Psoas muscle (tissue), 7 donors: ENCODE measurements at regions not wholly inside any gene's neighbourhood (a gene's known extent, or its start where the extent isn't known, plus 50 kb on each side); places are given as distances from the start of the nearest gene placed in this dataset.

Experiments used
- ATAC-seq, 4 donors: fragments of 200-7000 bp; cut with Tn5 transposase; one replicate each; pipeline ENCODE4 v1.9.1; 2020; ENCODE audit warnings: moderate library complexity in 3 of 4, mild to moderate bottlenecking in 2 of 4
- DNase-seq, 2 donors: peaks; one replicate each; pipeline ENCODE4 v3.0.0-alpha.2; 2020
- H3K27ac ChIP-seq: fragments of 200-600 bp; one replicate; pipeline ENCODE4 v1.8.0; 2022
- H3K27me3 ChIP-seq, 3 donors: fragments of 200-600 bp in 1 of 3; one replicate each; pipeline versions ENCODE4 v1.6.1 to v1.8.0; 2013 to 2022; ENCODE audit warnings: low read length in 2 of 3, mild to moderate bottlenecking in 2 of 3, moderate library complexity in 1 of 3; ENCODE audit not compliant: insufficient read depth in 3 of 3
- H3K36me3 ChIP-seq, 2 donors: fragments of 200-600 bp in 1 of 2; one replicate each; pipeline versions ENCODE4 v1.6.1 to v1.8.0; 2013 to 2022; ENCODE audit warnings: low read depth in 1 of 2, mild to moderate bottlenecking in 1 of 2, moderate library complexity in 1 of 2; ENCODE audit not compliant: insufficient read depth in 1 of 2
- H3K4me1 ChIP-seq: fragments of 200-600 bp; one replicate; pipeline ENCODE4 v1.8.0; 2022
- H3K4me3 ChIP-seq: fragments of 200-600 bp; one replicate; pipeline ENCODE4 v1.8.0; 2022; ENCODE audit warnings: mild to moderate bottlenecking
- H3K9me3 ChIP-seq: fragments of 200-600 bp; one replicate; pipeline ENCODE4 v1.8.0; 2022
- CTCF ChIP-seq: fragments of 200-600 bp; IDR thresholded peaks from one replicate; pipeline ENCODE4 v1.8.0; 2022; ENCODE audit warnings: antibody characterized with exemption
- WGBS, 3 donors: extraction: QIAGEN DNeasy Blood & Tissue Kit; methylation state at CpG; one replicate each; pipeline versions ENCODE4 v1.1.6 to v1.1.7; 2013; 5-methylcytosine and 5-hydroxymethylcytosine counted together
- intact Hi-C, 2 donors: fragments of 100-400 bp; cut with DNase I; formaldehyde crosslinking; loops; one replicate each; pipeline versions ENCODE4 v1.11.0 to v1.14.2; 2022
- donor health status: healthy with polysubstance abuse.
- donor health status: DM: no; HTN: no; CAD: no; lungs with moderate emphysema.
- donor health status: Bipolar disorder and iron deficiency.
- donor health status: healthy.
- donor health status: DM: yes; HTN: yes; CAD: no.
- donor health status: DM: no; HTN: no; CAD: no.
- donor health status: DM: yes; HTN: yes; CAD: no.

- TF ChIP-seq CTCF: no peak
- intact Hi-C loops: loop anchor here in 1 of 2 donors (10.0 kb wide), 1 partner anchor 161 kb away; no protein-coding TSS in a partner anchor
- no peak overlapping the region for H3K4me3 ChIP-seq
- peaks cover 0 to 27% (median 0%) of the 10 kb centered on the region in 3 donors for H3K27me3 ChIP-seq
- no peaks in the 10 kb centered on the region for H3K36me3 ChIP-seq
- no peaks in the 10 kb centered on the region for H3K4me1 ChIP-seq
- ATAC-seq (no peak), DNase-seq (no peak)
- no peaks in the 10 kb centered on the region for H3K9me3 ChIP-seq
- WGBS, 3 donors: 59 to 66% (median 61%) methylated on average over 4 of the region's 4 CpGs
- no peak overlapping the region for H3K27ac ChIP-seq
Observed at GRCh38 chrX:40303256-40304077, 205.7 kb upstream of the BCOR start.

- WGBS, 3 donors: 87 to 97% (median 95%) methylated on average over 15 of the region's 15 CpGs
- Histone ChIP-seq H3K4me3 (no peak overlapping the region), H3K27ac (no peak overlapping the region), H3K27me3 (peaks cover 0 to 40% (median 0%) of the 10 kb centered on the region in 3 donors), H3K36me3 (no peaks in the 10 kb centered on the region), H3K4me1 (no peaks in the 10 kb centered on the region), H3K9me3 (no peaks in the 10 kb centered on the region)
- intact Hi-C loops: loop anchor here in 1 of 2 donors (10.0 kb wide), 1 partner anchor 164 kb away; no protein-coding TSS in a partner anchor
- DNase-seq (no peak), ATAC-seq (no peak)
- TF ChIP-seq CTCF: no peak
Observed at GRCh38 chrX:40300286-40300890, 202.6 kb upstream of the BCOR start.

- intact Hi-C loops: loop anchor here in 1 of 2 donors (10.0 kb wide), 1 partner anchor 165 kb away; no protein-coding TSS in a partner anchor
- Histone ChIP-seq H3K4me1 (no peaks in the 10 kb centered on the region), H3K27me3 (peaks cover 0 to 40% (median 0%) of the 10 kb centered on the region in 3 donors), H3K36me3 (no peaks in the 10 kb centered on the region), H3K27ac (no peak overlapping the region), H3K4me3 (no peak overlapping the region), H3K9me3 (no peaks in the 10 kb centered on the region)
- ATAC-seq (no peak), DNase-seq (no peak)
- WGBS, 3 donors: 69 to 80% (median 77%) methylated on average over 9 of the region's 9 CpGs
- no peak for TF ChIP-seq CTCF
Observed at GRCh38 chrX:40299641-40300046, 201.9 kb upstream of the BCOR start.

- WGBS, 3 donors: 52 to 82% (median 78%) methylated on average over 24 to 36 of the region's 36 CpGs
- Histone ChIP-seq H3K27me3 (peaks cover 0 to 40% (median 0%) of the 10 kb centered on the region in 3 donors), H3K36me3 (no peaks in the 10 kb centered on the region), H3K27ac (no peak overlapping the region), H3K9me3 (no peaks in the 10 kb centered on the region), H3K4me3 (no peak overlapping the region), H3K4me1 (no peaks in the 10 kb centered on the region)
- ATAC-seq (no peak), DNase-seq (no peak)
- no peak for TF ChIP-seq CTCF
- intact Hi-C loops: no loop called here
Observed at GRCh38 chrX:40298572-40299479, 201.1 kb upstream of the BCOR start.
